ENCODE measurements at regions not wholly inside any gene's neighbourhood (a gene's known extent, or its start where the extent isn't known, plus 50 kb on each side); places are given as distances from the start of the nearest gene placed in this dataset.

DNA sequence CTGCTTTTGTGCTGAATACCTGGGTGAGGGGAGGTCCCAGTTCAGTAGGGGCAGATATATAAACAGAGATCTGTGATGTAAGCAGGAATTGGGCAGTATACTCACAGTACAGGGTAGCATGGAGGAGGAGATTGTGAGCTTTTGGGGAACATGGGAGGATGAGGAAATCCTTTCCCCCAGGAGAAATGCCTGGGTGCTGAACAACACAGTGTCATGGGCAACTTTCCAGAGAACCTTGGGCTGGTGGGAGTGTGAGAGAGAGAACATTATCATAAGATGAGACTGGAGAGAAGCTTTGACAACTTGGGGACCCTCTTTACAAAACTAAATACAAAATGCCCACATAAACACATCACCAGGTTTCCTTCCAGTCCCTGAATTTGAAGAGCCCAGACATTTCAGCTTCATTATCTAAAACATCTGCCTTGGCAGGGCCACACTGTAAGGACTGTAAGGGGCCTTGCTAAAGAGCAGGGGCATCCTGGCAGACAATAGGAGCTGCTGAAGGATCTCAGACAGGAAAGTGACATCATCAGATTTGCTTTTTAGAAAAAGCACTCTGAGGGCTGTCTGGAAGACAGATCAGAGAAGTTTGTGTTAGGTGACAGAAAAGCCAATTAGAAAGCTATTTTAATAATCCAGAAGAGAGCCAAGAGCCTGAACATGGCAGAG is 105.1 kb upstream of the FOXN2 start:
- ChIA-PET POLR2A (interaction anchor here (0.6 to 1.2 kb wide), 2 partner anchors 10 to 82 kb away, joined by 3 read pairs; no protein-coding TSS in a partner anchor), CTCF (no interaction called here)
- H3K4me3 ChIP-seq (ENCODE audit: control insufficient read depth in 1 of 7, extremely low read depth in 1 of 7, insufficient read depth in 4 of 7, low read depth in 2 of 7, low read length in 6 of 7): no peak overlapping the region
- no peak overlapping the region for H3K27ac ChIP-seq (ENCODE audit: insufficient read depth in 1 of 2, low read depth in 1 of 2, low read length in 2 of 2, poor library complexity in 1 of 2, severe bottlenecking in 2 of 2)
- no peaks in the 10 kb centered on the region for H3K27me3 ChIP-seq (replicated peaks in 2 of 5; ENCODE audit: control insufficient read depth in 4 of 5, insufficient read depth in 5 of 5, low read length in 4 of 5)
- H3K4me1 ChIP-seq (ENCODE audit: control extremely low read depth in 1 of 4, control insufficient read depth in 4 of 4, insufficient read depth in 4 of 4, low read length in 3 of 4): peaks cover 0 to 15% (median 0%) of the 10 kb centered on the region in 4 experiments
- DNase-seq: no peak
- no peaks in the 10 kb centered on the region for H3K36me3 ChIP-seq (ENCODE audit: control insufficient read depth in 4 of 4, insufficient read depth in 4 of 4, low read length in 3 of 4)
- no peaks in the 10 kb centered on the region for H3K9me3 ChIP-seq (ENCODE audit: control extremely low read depth in 1 of 5, control insufficient read depth in 4 of 5, insufficient read depth in 2 of 5, low read depth in 1 of 5, low read length in 4 of 5)

DNA sequence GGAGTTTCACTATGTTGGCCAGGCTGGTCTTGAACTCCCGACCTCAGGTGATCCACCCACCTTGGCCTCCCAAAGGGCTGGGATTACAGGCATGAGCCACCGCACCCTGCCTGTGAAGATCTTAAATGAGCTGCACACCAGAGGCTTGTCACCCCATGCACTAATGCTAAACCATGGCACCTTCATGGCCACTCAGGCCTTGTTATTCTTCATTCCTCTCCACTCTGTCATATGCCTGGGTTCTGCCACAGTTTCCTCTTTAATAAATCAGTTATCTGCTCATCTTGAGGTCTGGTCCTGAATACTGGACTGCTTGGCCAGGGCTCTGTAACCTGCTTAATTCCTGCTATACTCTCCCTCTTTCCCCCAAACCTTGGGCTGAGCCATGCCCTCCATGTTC is 104.3 kb upstream of the FOXN2 start:
- no peak for DNase-seq
- Histone ChIP-seq H3K4me1 (ENCODE audit: control extremely low read depth in 1 of 4, control insufficient read depth in 4 of 4, insufficient read depth in 4 of 4, low read length in 3 of 4) (peaks cover 0 to 15% (median 0%) of the 10 kb centered on the region in 4 experiments), H3K9me3 (ENCODE audit: control extremely low read depth in 1 of 5, control insufficient read depth in 4 of 5, insufficient read depth in 2 of 5, low read depth in 1 of 5, low read length in 4 of 5) (no peaks in the 10 kb centered on the region), H3K36me3 (ENCODE audit: control insufficient read depth in 4 of 4, insufficient read depth in 4 of 4, low read length in 3 of 4) (no peaks in the 10 kb centered on the region), H3K27me3 (replicated peaks in 2 of 5; ENCODE audit: control insufficient read depth in 4 of 5, insufficient read depth in 5 of 5, low read length in 4 of 5) (no peaks in the 10 kb centered on the region), H3K4me3 (ENCODE audit: control insufficient read depth in 1 of 7, extremely low read depth in 1 of 7, insufficient read depth in 4 of 7, low read depth in 2 of 7, low read length in 6 of 7) (no peak overlapping the region), H3K27ac (ENCODE audit: insufficient read depth in 1 of 2, low read depth in 1 of 2, low read length in 2 of 2, poor library complexity in 1 of 2, severe bottlenecking in 2 of 2) (no peak overlapping the region)
- 100% methylated on average over 2 of the region's 2 CpGs for WGBS (ENCODE audit: insufficient coverage)
- ChIA-PET CTCF (no interaction called here), POLR2A (interaction anchor here (1.2 kb wide), 1 partner anchor 9 kb away, joined by 3 read pairs; no protein-coding TSS in a partner anchor)

DNA sequence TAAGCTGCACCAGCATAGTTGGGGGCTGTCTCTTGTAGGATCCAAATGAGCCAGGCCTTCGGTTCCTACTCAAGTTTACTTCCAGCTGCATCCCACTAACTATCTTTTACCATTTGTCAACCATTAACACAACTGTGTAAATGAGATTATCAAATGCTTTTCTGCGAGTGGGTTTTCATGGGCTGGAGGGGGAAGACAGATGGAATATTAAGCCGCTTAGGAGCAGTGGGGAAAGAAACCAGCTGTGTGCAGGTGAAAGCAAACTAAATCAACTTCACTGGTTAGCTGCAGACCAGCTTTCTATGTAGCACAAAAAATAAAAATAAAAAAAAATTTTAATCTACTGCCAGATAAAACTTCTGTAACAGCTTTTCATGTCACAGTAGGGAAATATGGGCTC is 100.8 kb upstream of the FOXN2 start:
- 100% methylated on average over 2 of the region's 3 CpGs for WGBS (ENCODE audit: insufficient coverage)

GRCh38 chr2:48218169-48218568 is 96.3 kb upstream of the FOXN2 start:
- Histone ChIP-seq H3K27ac (ENCODE audit: insufficient read depth in 1 of 2, low read depth in 1 of 2, low read length in 2 of 2, poor library complexity in 1 of 2, severe bottlenecking in 2 of 2) (no peak overlapping the region), H3K4me1 (ENCODE audit: control extremely low read depth in 1 of 4, control insufficient read depth in 4 of 4, insufficient read depth in 4 of 4, low read length in 3 of 4) (peaks cover 0 to 4% (median 0%) of the 10 kb centered on the region in 4 experiments), H3K9me3 (ENCODE audit: control extremely low read depth in 1 of 5, control insufficient read depth in 4 of 5, insufficient read depth in 2 of 5, low read depth in 1 of 5, low read length in 4 of 5) (no peaks in the 10 kb centered on the region), H3K27me3 (replicated peaks in 2 of 5; ENCODE audit: control insufficient read depth in 4 of 5, insufficient read depth in 5 of 5, low read length in 4 of 5) (no peaks in the 10 kb centered on the region), H3K4me3 (ENCODE audit: control insufficient read depth in 1 of 7, extremely low read depth in 1 of 7, insufficient read depth in 4 of 7, low read depth in 2 of 7, low read length in 6 of 7) (no peak overlapping the region), H3K36me3 (ENCODE audit: control insufficient read depth in 4 of 4, insufficient read depth in 4 of 4, low read length in 3 of 4) (no peaks in the 10 kb centered on the region)
- CTCF ChIA-PET: no interaction called here
- DNase-seq: no peak
- POLR2A ChIA-PET: no interaction called here
- no CpG with 5 or more reads among the region's 2 CpGs for WGBS (ENCODE audit: insufficient coverage)

More for the DNA sequence above, 100.8 kb upstream of the FOXN2 start:
- H3K4me1 ChIP-seq (ENCODE audit: control extremely low read depth in 1 of 4, control insufficient read depth in 4 of 4, insufficient read depth in 4 of 4, low read length in 3 of 4): peaks cover 0 to 7% (median 0%) of the 10 kb centered on the region in 4 experiments
- no peaks in the 10 kb centered on the region for H3K36me3 ChIP-seq (ENCODE audit: control insufficient read depth in 4 of 4, insufficient read depth in 4 of 4, low read length in 3 of 4)
- CTCF ChIA-PET: no interaction called here
- H3K27ac ChIP-seq (ENCODE audit: insufficient read depth in 1 of 2, low read depth in 1 of 2, low read length in 2 of 2, poor library complexity in 1 of 2, severe bottlenecking in 2 of 2): no peak overlapping the region
- DNase-seq: no peak
- no peak overlapping the region for H3K4me3 ChIP-seq (ENCODE audit: control insufficient read depth in 1 of 7, extremely low read depth in 1 of 7, insufficient read depth in 4 of 7, low read depth in 2 of 7, low read length in 6 of 7)
- H3K9me3 ChIP-seq (ENCODE audit: control extremely low read depth in 1 of 5, control insufficient read depth in 4 of 5, insufficient read depth in 2 of 5, low read depth in 1 of 5, low read length in 4 of 5): no peaks in the 10 kb centered on the region
- POLR2A ChIA-PET: no interaction called here
- no peaks in the 10 kb centered on the region for H3K27me3 ChIP-seq (replicated peaks in 2 of 5; ENCODE audit: control insufficient read depth in 4 of 5, insufficient read depth in 5 of 5, low read length in 4 of 5)

GRCh38 chr2:48219234-48219554 is 95.3 kb upstream of the FOXN2 start:
- POLR2A ChIA-PET: interaction anchor here (1.5 kb wide), 1 partner anchor 10 kb away, joined by 3 read pairs; no protein-coding TSS in a partner anchor
- no peaks in the 10 kb centered on the region for H3K36me3 ChIP-seq (ENCODE audit: control insufficient read depth in 4 of 4, insufficient read depth in 4 of 4, low read length in 3 of 4)
- H3K27me3 ChIP-seq (replicated peaks in 2 of 5; ENCODE audit: control insufficient read depth in 4 of 5, insufficient read depth in 5 of 5, low read length in 4 of 5): no peaks in the 10 kb centered on the region
- CTCF ChIA-PET: no interaction called here
- 89% methylated on average over 3 of the region's 3 CpGs for WGBS (ENCODE audit: insufficient coverage)
- H3K4me3 ChIP-seq (ENCODE audit: control insufficient read depth in 1 of 7, extremely low read depth in 1 of 7, insufficient read depth in 4 of 7, low read depth in 2 of 7, low read length in 6 of 7): no peak overlapping the region
- H3K4me1 ChIP-seq (ENCODE audit: control extremely low read depth in 1 of 4, control insufficient read depth in 4 of 4, insufficient read depth in 4 of 4, low read length in 3 of 4): peaks cover 0 to 4% (median 0%) of the 10 kb centered on the region in 4 experiments
- DNase-seq: no peak
- H3K9me3 ChIP-seq (ENCODE audit: control extremely low read depth in 1 of 5, control insufficient read depth in 4 of 5, insufficient read depth in 2 of 5, low read depth in 1 of 5, low read length in 4 of 5): no peaks in the 10 kb centered on the region
- H3K27ac ChIP-seq (ENCODE audit: insufficient read depth in 1 of 2, low read depth in 1 of 2, low read length in 2 of 2, poor library complexity in 1 of 2, severe bottlenecking in 2 of 2): no peak overlapping the region

DNA sequence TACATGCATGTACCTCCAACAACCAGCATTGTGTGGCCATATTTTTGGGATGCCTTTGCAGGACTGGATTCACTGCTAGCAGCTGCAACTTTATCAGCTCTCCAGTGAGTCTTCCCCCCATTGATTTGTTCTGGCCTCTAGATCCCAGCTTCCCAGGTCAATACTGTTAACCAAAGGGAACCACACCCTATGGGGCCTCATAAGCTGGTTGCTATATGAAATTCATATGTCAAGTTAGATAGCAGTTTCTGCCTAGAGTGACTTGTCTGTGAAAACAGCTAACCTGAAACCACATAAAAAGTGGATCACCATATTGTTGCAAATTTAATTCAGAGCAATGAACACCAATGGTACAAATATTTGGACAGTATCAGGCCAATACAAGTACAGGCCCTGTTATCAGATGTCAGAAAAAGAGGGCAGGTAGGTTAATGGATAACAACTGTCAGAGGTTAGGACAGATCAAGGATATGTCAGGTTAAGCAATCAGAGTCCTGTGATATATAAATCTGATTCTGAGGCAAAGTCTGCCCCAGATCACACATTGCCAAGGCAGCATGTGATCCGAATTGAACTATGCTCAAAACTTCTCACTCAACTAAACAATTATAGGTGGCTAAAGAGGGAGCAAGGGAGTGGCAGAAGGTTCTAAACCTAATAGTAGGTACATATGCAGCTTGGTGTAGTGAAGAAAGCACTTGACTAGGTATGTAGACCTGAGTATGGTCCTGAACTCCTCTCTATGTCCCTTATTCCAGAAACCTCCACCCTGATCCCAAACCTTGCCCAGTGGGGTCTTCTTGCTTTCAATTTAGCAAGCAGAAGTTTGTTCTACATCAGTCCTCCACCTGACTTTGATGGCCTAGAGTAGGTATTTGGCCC is 94.7 kb upstream of the FOXN2 start:
- Histone ChIP-seq H3K4me3 (ENCODE audit: control insufficient read depth in 1 of 7, extremely low read depth in 1 of 7, insufficient read depth in 4 of 7, low read depth in 2 of 7, low read length in 6 of 7) (no peak overlapping the region), H3K27me3 (replicated peaks in 2 of 5; ENCODE audit: control insufficient read depth in 4 of 5, insufficient read depth in 5 of 5, low read length in 4 of 5) (no peaks in the 10 kb centered on the region), H3K4me1 (ENCODE audit: control extremely low read depth in 1 of 4, control insufficient read depth in 4 of 4, insufficient read depth in 4 of 4, low read length in 3 of 4) (peaks cover 0 to 4% (median 0%) of the 10 kb centered on the region in 4 experiments), H3K36me3 (ENCODE audit: control insufficient read depth in 4 of 4, insufficient read depth in 4 of 4, low read length in 3 of 4) (no peaks in the 10 kb centered on the region), H3K27ac (ENCODE audit: insufficient read depth in 1 of 2, low read depth in 1 of 2, low read length in 2 of 2, poor library complexity in 1 of 2, severe bottlenecking in 2 of 2) (no peak overlapping the region), H3K9me3 (ENCODE audit: control extremely low read depth in 1 of 5, control insufficient read depth in 4 of 5, insufficient read depth in 2 of 5, low read depth in 1 of 5, low read length in 4 of 5) (no peaks in the 10 kb centered on the region)
- POLR2A ChIA-PET: interaction anchor here (0.5 to 1.5 kb wide), 2 partner anchors 10 to 96 kb away, joined by 3 read pairs; no protein-coding TSS in a partner anchor
- no peak for DNase-seq
- CTCF ChIA-PET: no interaction called here
- no CpG with 5 or more reads among the region's 1 CpG for WGBS (ENCODE audit: insufficient coverage)

GRCh38 chr2:48220501-48220900 is 94.0 kb upstream of the FOXN2 start:
- Histone ChIP-seq H3K36me3 (ENCODE audit: control insufficient read depth in 4 of 4, insufficient read depth in 4 of 4, low read length in 3 of 4) (no peaks in the 10 kb centered on the region), H3K9me3 (ENCODE audit: control extremely low read depth in 1 of 5, control insufficient read depth in 4 of 5, insufficient read depth in 2 of 5, low read depth in 1 of 5, low read length in 4 of 5) (no peaks in the 10 kb centered on the region), H3K27ac (ENCODE audit: insufficient read depth in 1 of 2, low read depth in 1 of 2, low read length in 2 of 2, poor library complexity in 1 of 2, severe bottlenecking in 2 of 2) (no peak overlapping the region), H3K4me1 (ENCODE audit: control extremely low read depth in 1 of 4, control insufficient read depth in 4 of 4, insufficient read depth in 4 of 4, low read length in 3 of 4) (peaks cover 0 to 4% (median 0%) of the 10 kb centered on the region in 4 experiments), H3K4me3 (ENCODE audit: control insufficient read depth in 1 of 7, extremely low read depth in 1 of 7, insufficient read depth in 4 of 7, low read depth in 2 of 7, low read length in 6 of 7) (no peak overlapping the region), H3K27me3 (replicated peaks in 2 of 5; ENCODE audit: control insufficient read depth in 4 of 5, insufficient read depth in 5 of 5, low read length in 4 of 5) (no peaks in the 10 kb centered on the region)
- ChIA-PET CTCF (no interaction called here), POLR2A (no interaction called here)
- no CpG with 5 or more reads among the region's 1 CpG for WGBS (ENCODE audit: insufficient coverage)
- no peak for DNase-seq

Data from common myeloid progenitor, CD34-positive (primary cell).